ENCODE measurements at regions not wholly inside any gene's neighbourhood (a gene's known extent, or its start where the extent isn't known, plus 50 kb on each side); places are given as distances from the start of the nearest gene placed in this dataset.

DNA sequence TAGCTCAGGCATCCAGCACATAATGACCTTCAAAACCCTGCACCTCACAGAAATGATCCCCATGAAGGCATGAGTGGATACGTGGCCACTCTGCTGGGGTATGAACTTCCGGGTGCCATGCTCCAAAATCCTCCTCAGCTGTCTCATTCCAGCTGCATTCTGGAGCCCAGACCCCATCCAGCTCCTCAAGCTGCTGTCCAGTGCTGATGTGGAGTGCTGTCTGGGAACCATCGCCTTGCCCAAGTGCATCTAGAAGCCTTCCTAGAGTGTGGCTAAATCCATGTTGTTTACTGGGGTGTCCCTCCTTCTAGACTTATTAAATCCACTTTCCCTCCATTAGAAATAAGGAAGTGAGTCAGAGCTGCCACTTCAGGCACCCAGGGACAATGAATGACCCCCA lies 130.8 kb upstream of the PTPRT start:
- H3K4me3 ChIP-seq (replicated peaks in 1 of 2; ENCODE audit: low read depth in 2 of 2, low read length in 2 of 2), result no peak overlapping the region
- TF ChIP-seq, protein P1, sequence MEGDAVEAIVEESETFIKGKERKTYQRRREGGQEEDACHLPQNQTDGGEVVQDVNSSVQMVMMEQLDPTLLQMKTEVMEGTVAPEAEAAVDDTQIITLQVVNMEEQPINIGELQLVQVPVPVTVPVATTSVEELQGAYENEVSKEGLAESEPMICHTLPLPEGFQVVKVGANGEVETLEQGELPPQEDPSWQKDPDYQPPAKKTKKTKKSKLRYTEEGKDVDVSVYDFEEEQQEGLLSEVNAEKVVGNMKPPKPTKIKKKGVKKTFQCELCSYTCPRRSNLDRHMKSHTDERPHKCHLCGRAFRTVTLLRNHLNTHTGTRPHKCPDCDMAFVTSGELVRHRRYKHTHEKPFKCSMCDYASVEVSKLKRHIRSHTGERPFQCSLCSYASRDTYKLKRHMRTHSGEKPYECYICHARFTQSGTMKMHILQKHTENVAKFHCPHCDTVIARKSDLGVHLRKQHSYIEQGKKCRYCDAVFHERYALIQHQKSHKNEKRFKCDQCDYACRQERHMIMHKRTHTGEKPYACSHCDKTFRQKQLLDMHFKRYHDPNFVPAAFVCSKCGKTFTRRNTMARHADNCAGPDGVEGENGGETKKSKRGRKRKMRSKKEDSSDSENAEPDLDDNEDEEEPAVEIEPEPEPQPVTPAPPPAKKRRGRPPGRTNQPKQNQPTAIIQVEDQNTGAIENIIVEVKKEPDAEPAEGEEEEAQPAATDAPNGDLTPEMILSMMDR (IDR thresholded peaks at IDR 0.05; ENCODE audit: low read depth, low read length), result no peak
- no peak for DNase-seq (ENCODE audit: low read depth in 2 of 2)

DNA sequence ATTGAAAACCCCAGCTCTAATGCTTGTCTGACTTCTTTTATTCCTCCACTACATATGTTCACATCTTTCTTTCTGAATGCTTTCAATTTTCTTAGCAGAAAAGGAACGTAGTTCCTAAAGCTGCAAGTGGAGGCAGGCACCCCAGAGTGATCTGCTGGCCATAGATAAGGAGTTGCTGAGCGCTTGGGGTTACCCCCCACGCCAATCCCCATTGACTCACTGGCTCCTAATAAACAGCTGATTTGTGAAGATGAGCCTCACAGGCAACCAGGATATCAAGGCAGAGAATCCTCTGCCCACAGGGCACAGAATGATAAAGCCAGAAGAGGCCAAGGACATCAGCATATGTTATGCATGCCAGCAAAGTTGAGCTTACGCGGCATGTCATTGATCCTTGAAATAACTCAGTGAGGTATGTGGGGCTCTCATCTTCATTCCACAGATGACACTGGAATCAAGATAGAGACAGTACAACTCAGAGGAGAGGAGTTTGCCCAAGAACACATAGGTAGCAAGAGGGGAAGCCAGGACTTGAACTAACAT lies 129.1 kb upstream of the PTPRT start:
- TF ChIP-seq, protein P1 (IDR thresholded peaks at IDR 0.05; ENCODE audit: low read depth, low read length), result no peak

DNA sequence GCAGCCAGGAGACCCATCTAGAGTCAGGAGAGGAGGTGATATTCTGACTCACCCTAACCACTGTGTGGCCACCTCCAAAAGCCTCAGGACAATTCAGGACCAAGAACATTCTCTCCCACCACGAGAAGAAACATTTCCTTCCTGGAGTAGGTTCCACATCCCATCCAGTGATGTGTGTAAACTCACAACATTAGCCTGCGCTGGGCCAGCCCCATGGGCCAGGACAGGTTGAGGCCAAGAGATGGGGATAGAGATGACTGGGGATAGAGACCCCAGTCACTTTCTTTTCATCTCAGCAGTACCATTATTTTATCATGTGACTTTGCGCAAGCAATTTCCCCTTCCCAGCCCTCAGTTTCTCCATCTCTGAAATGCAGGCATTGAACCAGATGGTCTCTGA lies 126.6 kb upstream of the PTPRT start:
- TF ChIP-seq, protein P1 (IDR thresholded peaks at IDR 0.05; ENCODE audit: low read depth, low read length), result no peak
- H3K4me3 ChIP-seq (replicated peaks in 1 of 2; ENCODE audit: low read depth in 2 of 2, low read length in 2 of 2), result no peak overlapping the region
- no peak for DNase-seq (ENCODE audit: low read depth in 2 of 2)

More for the DNA sequence above, 129.1 kb upstream of the PTPRT start:
- DNase-seq (ENCODE audit: low read depth in 2 of 2), result no peak
- no peak overlapping the region for H3K4me3 ChIP-seq (replicated peaks in 1 of 2; ENCODE audit: low read depth in 2 of 2, low read length in 2 of 2)

DNA sequence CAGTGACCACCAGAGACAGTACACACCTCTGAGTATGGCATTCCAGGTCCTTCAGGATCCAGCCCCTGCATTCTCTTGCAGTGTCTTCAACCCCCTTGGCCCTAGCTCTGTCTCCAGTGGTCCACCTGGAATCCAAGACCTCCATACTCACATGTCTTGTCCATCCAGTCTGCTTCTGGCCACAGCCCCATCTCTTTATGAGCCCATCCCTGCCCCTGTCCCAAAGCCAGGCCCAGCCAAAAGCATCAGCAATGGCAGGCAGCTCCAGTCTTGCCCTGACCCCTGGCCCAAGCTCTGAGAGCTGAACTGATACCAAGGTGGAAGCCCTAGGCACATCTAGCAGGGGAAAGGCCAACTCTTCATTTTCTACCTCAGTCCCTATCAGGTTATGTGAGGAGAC lies 119.6 kb upstream of the PTPRT start:
- TF ChIP-seq, protein P1 (IDR thresholded peaks at IDR 0.05; ENCODE audit: low read depth, low read length), result no peak
- H3K4me3 ChIP-seq (replicated peaks in 1 of 2; ENCODE audit: low read depth in 2 of 2, low read length in 2 of 2), result no peak overlapping the region
- DNase-seq (ENCODE audit: low read depth in 2 of 2), result no peak

DNA sequence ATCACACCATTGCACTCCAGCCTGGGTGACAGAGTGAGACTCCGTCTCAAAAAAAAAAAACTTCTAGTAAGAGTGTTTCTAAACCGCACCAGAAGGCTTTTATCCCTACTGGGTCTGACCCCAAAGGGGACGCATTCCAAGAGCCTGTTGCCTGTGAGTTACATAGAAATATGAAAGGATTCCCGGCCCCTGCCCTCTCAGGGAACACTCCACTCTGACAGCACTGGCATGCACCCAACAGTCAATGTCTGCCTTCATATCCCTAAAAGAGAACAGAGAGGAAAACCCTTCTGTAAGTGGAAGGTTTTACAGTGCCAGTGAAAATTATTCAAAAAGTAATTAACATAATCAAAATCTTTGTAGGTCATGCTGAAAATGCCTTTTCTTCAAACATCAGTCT lies 117.1 kb upstream of the PTPRT start:
- DNase-seq (ENCODE audit: low read depth in 2 of 2), result no peak
- H3K4me3 ChIP-seq (replicated peaks in 1 of 2; ENCODE audit: low read depth in 2 of 2, low read length in 2 of 2), result no peak overlapping the region
- TF ChIP-seq, protein P1 (IDR thresholded peaks at IDR 0.05; ENCODE audit: low read depth, low read length), result no peak

DNA sequence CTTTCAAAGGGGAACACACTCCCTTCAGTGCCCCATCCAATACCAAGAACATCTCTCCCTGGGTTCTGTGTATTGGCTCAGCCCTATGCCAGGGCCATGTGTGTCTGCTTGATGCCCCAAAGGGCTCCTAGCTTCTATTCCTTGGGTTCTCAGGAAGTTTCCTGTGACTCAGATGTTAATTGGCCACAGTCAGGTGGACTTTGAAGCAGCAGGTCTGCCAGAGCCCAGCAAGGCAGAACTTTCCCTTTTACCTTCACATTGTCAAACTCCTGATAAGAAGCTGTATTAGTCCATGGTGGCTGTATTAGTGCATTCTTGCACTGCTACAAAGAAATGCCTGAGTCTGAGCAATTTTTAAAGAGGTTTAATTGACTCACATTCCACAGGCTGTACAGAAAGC lies 116.0 kb upstream of the PTPRT start:
- H3K4me3 ChIP-seq (replicated peaks in 1 of 2; ENCODE audit: low read depth in 2 of 2, low read length in 2 of 2), result no peak overlapping the region
- DNase-seq (ENCODE audit: low read depth in 2 of 2), result no peak
- TF ChIP-seq, protein P1 (IDR thresholded peaks at IDR 0.05; ENCODE audit: low read depth, low read length), result no peak

DNA sequence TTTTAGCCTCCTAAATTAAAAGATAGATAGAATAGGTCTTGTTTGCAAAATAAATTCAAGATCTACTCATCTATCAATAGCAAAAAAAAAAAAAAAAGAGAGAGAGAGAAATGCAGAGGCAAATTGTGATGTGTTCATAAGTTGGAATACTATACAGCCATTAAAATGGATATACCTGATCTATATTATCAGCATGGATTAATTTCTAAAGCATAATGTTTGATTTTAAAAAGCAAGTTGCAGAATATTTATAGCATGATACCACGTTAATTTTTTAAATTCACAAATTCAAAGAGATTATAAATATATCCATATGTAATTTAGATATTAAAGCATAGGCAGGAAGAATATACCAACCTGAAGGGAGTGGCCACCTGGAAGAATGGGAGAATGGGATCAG lies 114.9 kb upstream of the PTPRT start:
- no peak overlapping the region for H3K4me3 ChIP-seq (replicated peaks in 1 of 2; ENCODE audit: low read depth in 2 of 2, low read length in 2 of 2)
- no peak for DNase-seq (ENCODE audit: low read depth in 2 of 2)
- TF ChIP-seq, protein P1 (IDR thresholded peaks at IDR 0.05; ENCODE audit: low read depth, low read length), result no peak
